GM04503 (cell line): ENCODE measurements at regions not wholly inside any gene's neighbourhood (a gene's known extent, or its start where the extent isn't known, plus 50 kb on each side); places are given as distances from the start of the nearest gene placed in this dataset.
"Not testable (repeated sequence)": the region's sequence is repeated elsewhere in the genome, so short reads cannot be mapped to it uniquely, and the experiment has no call there.

Experiments
- DNase-seq: peaks from one replicate; pipeline ENCODE4 v3.0.0-alpha.2; 2012; ENCODE audit warnings: low read depth

GRCh38 chr16:75837264-75837663 is 111.0 kb upstream of the CPHXL start:
- DNase-seq: no peak

- no peak for DNase-seq
Observed at GRCh38 chr16:75837681-75838080, 111.4 kb upstream of the CPHXL start.

GRCh38 chr16:75841517-75841916 is 115.2 kb upstream of the CPHXL start:
- no peak for DNase-seq

GRCh38 chr16:75847172-75847571 is 120.9 kb upstream of the CPHXL start:
- DNase-seq: no peak

GRCh38 chr16:75854152-75854551 is 127.9 kb upstream of the CPHXL start:
- no peak for DNase-seq

- DNase-seq: no peak
Observed at GRCh38 chr16:75860326-75861053, 134.2 kb upstream of the CPHXL start.

GRCh38 chr16:75861311-75862097 is 135.2 kb upstream of the CPHXL start:
- no peak for DNase-seq

GRCh38 chr16:75862098-75862386 is 135.8 kb upstream of the CPHXL start:
- no peak for DNase-seq

GRCh38 chr16:75864243-75864642 is 138.0 kb upstream of the CPHXL start:
- DNase-seq: no peak

- no peak for DNase-seq
Observed at GRCh38 chr16:75865736-75866135, 139.4 kb upstream of the CPHXL start.

- no peak for DNase-seq
Observed at GRCh38 chr16:75868636-75869632, 142.6 kb upstream of the CPHXL start.

- not testable (repeated sequence) for DNase-seq
Observed at GRCh38 chr16:75881280-75881679, 155.0 kb upstream of the CPHXL start.

- no peak for DNase-seq
Observed at GRCh38 chr16:75899163-75899562, 172.9 kb upstream of the CPHXL start.

- DNase-seq: no peak
Observed at GRCh38 chr16:75908331-75909117, 182.2 kb upstream of the CPHXL start.

GRCh38 chr16:75909746-75910145 is 183.5 kb upstream of the CPHXL start:
- no peak for DNase-seq

- no peak for DNase-seq
Observed at GRCh38 chr16:75911896-75912295, 185.6 kb upstream of the CPHXL start.

- no peak for DNase-seq
Observed at GRCh38 chr16:75913958-75914357, 187.7 kb upstream of the CPHXL start.

- no peak for DNase-seq
Observed at GRCh38 chr16:75916451-75916850, 190.2 kb upstream of the CPHXL start.

- DNase-seq: no peak
Observed at GRCh38 chr16:75918109-75918508, 191.8 kb upstream of the CPHXL start.

GRCh38 chr16:75919664-75920063 is 193.4 kb upstream of the CPHXL start:
- no peak for DNase-seq

GRCh38 chr16:75921281-75921680 is 195.0 kb upstream of the CPHXL start:
- DNase-seq: no peak

GRCh38 chr16:75922250-75922649 is 196.0 kb upstream of the CPHXL start:
- DNase-seq: no peak
